GM18861 (cell line): ENCODE measurements at regions not wholly inside any gene's neighbourhood (a gene's known extent, or its start where the extent isn't known, plus 50 kb on each side); places are given as distances from the start of the nearest gene placed in this dataset.
"Not testable (repeated sequence)": the region's sequence is repeated elsewhere in the genome, so short reads cannot be mapped to it uniquely, and the experiment has no call there.

Experiments used
- ATAC-seq: cut with Tn5 transposase; IDR thresholded peaks from one replicate; pipeline ENCODE4 v1.9.1; 2021; ENCODE audit not compliant: unreplicated experiment

DNA sequence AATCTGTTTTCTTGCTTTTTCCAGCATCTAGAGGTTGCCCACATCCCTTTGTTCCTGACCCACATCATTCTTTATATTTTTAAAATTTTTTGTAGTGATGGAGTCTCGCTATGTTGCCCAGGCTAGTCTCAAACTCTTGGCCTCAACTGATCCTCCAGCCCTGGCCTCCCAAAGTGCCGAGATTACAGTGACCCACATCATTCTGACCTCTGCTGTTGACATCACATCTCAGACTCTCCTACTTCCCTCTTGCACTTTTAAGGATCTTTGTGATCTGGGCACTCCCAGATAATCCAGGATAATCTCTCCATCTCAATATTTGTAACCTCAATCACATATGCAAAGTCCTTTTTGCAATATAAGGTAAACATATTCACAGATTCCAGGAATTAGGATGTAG, 266.6 kb downstream of the MEX3B start:
- ATAC-seq = no peak

- no peak for ATAC-seq
Observed at GRCh38 chr15:81777546-81777945, 268.3 kb downstream of the MEX3B start.

- ATAC-seq = no peak
Observed at GRCh38 chr15:81776976-81777375, 268.8 kb downstream of the MEX3B start.

- not testable (repeated sequence) for ATAC-seq
Observed at GRCh38 chr15:81775779-81776178, 270.0 kb downstream of the MEX3B start.

- no peak for ATAC-seq
Observed at GRCh38 chr15:81774309-81774708, 271.5 kb downstream of the MEX3B start.

DNA sequence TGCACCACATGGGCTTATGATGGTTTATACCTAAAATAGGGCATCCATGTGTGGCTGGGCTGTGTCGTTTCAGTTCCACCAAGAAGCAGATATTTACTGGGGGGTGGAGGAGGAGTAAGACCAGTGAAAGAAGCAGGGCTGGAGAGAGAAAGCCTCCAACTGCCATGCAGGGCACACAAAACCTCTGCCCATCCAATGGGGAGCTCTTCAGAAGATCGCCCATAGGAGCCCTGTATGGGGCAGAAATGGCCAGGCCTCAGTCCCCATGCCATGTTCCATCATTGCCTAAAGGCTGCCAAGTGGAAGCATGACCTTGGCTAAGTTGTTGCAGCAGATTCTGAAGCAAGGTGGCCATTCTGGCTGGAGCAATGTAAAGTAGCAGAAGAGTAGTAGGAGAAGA, 277.0 kb downstream of the MEX3B start:
- no peak for ATAC-seq

GRCh38 chr15:81766829-81767475, 278.9 kb downstream of the MEX3B start:
- no peak for ATAC-seq

GRCh38 chr15:81765816-81766215, 280.0 kb downstream of the MEX3B start:
- ATAC-seq = no peak

DNA sequence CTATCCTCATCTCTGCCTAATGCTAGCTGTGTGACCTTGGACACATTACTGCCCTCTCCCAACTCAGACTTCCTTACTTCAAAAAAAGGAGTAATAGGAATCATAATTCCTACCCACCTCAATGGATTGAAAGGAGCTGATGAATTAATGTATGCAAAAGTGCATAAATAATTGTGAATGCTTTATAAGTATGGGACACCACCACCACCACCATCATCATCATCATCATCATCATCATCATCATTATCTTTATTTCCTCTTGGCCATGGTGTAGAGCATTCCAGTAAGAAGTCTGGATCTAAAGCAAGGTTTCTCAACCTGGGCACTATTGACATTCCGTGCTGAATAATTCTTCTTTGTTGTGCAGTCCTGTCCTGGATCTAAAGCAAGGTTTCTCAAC, 282.5 kb downstream of the MEX3B start:
- ATAC-seq = no peak

GRCh38 chr15:81760686-81761085, 285.1 kb downstream of the MEX3B start:
- ATAC-seq = no peak

DNA sequence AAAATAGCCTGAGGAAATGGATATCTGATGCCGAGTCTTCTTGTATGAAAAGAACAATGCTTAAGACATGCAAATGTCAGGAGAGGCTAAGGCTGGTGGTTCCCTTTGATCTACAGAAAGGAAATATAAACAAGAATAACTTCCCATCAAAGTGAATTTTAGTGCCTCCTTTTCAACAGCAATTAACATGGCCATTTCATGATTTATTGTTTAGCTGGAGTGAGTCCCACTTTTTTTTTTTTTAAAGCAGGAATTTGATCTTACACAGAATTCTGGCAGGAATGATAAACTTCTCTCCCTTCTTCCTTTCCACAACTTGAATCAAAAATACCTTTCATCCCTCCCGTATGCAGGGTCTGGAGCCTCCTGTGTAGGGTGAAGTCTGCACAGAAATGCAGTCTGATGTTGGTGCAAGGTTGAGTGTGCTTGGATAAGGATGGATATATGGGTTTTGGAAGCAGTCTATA, 287.0 kb downstream of the MEX3B start:
- no peak for ATAC-seq

- ATAC-seq = no peak
Observed at GRCh38 chr15:81755626-81756025, 290.2 kb downstream of the MEX3B start.

DNA sequence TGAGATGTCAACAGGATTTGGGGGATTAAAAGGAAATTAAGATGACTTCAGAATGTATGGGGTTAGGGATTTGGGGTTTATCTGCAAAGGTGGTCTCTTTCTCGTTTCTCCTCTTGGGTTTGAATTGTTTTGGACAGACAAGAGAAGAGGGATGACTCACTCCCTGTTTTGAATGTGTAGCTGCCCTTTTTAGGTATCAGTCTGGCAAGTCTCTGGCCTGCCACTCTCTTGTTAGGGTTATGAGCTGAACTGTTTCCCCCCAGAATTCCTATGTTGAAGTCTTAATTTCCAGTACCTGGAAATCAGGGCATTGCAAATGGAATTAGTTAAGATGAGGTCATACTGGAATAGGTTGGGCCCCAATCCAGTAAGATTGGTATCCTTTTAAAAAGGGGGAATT, 291.7 kb downstream of the MEX3B start:
- ATAC-seq = no peak

GRCh38 chr15:81752974-81753373, 292.8 kb downstream of the MEX3B start:
- no peak for ATAC-seq

DNA sequence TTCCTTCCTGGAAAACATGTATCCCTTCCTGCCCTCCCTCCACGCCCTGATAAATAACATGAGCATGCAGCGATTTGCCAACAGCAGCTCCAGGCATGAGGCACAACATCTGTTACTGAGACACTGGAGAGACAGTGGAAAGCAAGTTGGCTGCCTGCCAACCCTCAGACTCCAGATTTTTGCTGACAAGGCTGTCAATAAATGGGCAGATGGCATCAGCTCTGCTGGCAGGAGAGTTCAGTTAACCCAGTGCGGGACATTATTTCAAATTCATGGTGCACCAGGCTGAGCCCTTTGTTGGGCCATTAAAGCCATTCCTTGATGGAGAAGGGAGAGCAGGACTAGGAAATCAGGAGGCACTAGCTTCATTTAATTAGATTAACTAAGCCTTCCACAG, 293.3 kb downstream of the MEX3B start:
- no peak for ATAC-seq

- no peak for ATAC-seq
Observed at GRCh38 chr15:81751816-81752545, 293.8 kb downstream of the MEX3B start.

DNA sequence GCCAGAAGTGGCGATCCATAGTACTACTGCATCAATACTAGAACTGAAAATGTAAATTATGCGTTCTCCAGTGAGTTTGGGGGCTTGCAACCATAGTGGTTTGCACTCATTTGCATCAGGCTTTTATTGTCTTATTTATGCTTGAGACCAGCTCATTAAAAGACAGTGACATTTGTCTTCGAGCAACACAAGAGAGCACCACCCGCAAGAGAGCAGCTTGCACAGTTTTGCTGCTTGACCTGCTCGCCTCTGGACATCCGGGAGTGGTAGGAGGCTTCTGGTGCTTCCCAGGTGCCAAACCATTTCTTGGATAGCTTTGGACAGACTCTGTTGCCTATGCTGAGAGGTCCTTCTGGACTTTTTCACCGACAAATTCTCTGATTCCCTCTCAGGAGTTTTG, 294.6 kb downstream of the MEX3B start:
- ATAC-seq = no peak

GRCh38 chr15:81749716-81750375, 296.0 kb downstream of the MEX3B start:
- no peak for ATAC-seq

DNA sequence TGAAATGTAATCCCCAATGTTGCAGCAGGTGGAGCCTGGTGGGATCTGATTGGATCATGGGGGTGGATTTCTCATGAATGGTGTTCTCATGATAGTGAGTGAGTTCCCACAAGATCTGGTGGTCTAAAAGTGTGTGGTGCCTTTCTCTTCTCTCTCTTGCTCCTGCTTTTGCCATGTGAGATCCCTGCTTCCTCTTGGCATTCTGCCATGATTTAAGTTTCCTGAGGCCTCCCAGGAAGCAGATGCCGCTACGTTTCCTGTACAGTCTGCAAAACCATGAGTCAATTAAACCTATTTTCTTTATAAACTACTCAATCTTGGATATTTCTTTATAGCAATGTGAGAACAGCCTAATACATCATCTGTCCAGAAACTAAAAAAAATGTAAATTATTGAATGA, 298.3 kb downstream of the MEX3B start:
- ATAC-seq = no peak

DNA sequence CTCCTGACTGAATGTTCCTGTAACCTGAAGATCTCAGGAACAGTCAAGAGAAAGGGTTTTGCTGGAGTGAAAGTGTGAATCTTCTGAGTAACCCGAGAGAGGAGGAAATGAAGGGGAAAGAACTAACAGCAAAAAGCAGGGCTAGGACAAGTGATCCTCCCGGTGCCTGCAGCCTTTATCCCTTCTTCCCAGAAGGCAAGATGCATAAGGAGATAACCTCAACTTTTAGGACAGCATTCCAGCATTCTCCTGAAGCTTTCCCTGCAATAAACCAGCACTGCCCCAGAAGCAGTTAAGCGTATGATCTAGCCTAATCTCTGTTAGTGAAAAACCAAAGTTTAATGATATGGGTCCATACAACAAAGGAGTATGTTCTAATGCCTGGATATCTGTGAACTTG, 298.8 kb downstream of the MEX3B start:
- no peak for ATAC-seq

DNA sequence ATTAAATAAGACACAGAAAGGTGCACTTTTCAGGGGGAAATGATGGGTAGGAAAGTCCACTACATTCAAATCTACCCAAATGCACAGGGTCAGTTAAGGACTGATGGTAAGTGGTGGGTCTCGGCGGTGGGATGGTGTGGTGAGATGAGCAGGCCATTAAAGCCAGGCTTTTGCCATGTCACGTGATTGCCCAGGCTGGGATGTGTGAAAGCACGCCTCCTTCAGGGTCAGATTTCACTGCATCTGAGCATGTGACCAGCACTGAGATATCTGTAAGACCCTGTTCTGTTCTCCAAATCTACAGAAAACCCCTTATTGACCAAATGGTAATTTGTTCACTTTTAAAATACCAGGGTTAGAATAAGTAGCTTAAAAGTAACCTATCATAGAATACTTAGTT, 301.5 kb downstream of the MEX3B start:
- ATAC-seq = no peak

DNA sequence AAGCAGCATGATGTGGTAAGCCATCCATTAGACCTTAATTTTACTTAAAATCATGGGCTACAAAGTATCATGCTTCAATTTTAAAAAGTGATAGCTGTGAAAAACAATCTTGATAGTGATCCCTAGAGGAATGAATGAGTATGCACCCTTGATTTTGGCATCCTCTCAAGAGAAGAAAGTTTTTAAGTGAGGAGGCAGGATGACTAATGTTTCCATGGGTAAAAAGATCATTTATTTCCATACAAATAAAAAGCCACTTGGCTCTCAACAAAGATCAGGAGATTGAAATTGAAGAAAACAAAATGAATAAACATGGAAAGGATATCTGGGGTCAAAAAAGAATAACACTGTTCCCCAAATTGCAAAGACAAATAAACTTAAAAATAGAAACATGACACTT, 305.4 kb downstream of the MEX3B start:
- ATAC-seq = no peak
